ENCODE measurements at regions not wholly inside any gene's neighbourhood (a gene's known extent, or its start where the extent isn't known, plus 50 kb on each side); places are given as distances from the start of the nearest gene placed in this dataset.

DNA sequence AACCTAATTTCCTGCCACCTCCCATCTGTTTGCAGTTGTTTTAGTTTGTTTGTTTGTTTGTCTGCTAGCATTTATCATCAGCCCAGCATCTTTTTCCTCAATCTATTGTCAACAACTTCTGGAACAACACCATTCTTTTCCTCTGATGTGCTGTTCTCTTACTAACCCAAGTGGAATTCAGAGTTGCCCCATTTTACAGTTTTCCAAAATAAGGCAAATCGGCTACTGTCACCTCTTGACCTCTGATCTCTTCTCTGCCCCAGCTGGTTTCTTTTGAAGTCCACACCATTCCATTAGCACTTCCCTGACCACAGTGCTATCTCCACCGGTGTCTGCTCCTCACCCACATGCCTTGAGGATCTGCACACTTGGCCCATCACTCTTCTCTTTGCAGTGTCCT lies 102.4 kb downstream of the EFNB2 start:
- no peak for DNase-seq (ENCODE audit: low spot score in 2 of 2)
- H3K9me3 Mint-ChIP-seq, result no peaks in the 10 kb centered on the region
- H3K27ac Mint-ChIP-seq, result no peak overlapping the region

DNA sequence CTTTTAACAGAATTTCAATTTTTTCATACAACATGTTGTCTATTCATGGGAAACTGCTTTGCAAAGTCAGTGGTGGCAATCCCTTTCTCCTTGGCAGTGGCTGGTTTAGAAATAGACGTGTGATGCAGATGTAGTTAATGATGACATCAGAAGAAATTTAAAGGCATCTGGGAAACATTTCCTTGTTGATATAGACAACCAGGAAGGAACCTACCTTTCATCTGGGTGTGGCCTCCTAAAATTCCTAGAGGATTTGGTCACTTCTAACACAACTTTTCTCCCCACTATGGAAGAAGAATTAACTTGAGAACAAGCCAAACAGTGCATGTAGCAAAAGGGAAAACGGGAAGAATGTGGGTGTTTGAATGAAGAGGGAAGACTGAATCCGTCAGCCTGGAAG lies 102.8 kb downstream of the EFNB2 start:
- no peak overlapping the region for H3K27ac Mint-ChIP-seq
- no peak for DNase-seq (ENCODE audit: low spot score in 2 of 2)
- no peaks in the 10 kb centered on the region for H3K36me3 Mint-ChIP-seq
- ATAC-seq, result no peak
- no peaks in the 10 kb centered on the region for H3K9me3 Mint-ChIP-seq

More for the DNA sequence above, 102.4 kb downstream of the EFNB2 start:
- H3K36me3 Mint-ChIP-seq, result no peaks in the 10 kb centered on the region
- ATAC-seq, result no peak

DNA sequence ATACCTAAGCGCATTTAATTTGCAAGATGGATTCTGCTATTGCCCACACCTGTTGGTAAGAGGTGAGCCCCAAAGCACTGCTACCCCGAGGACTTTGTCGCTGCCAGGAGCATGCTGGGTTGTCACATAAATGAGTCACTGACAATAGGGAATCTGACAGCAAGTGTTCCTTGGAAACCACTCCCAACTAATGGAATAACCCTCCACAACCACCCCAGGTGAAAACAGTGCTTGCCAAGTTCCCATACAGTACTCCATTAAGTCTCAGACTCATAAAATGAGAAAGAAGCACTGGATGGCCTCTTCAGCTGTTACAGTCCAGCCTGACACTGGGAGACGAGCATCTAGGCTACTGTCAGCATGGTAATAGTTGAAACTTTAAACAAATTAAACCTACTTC lies 108.6 kb downstream of the EFNB2 start:
- Mint-ChIP-seq H3K36me3 (no peaks in the 10 kb centered on the region), H3K9me3 (peaks cover 0 to 3% of the 10 kb centered on the region in 2 donors), H3K27ac (no peak overlapping the region)
- no peak for DNase-seq (ENCODE audit: low spot score in 2 of 2)
- ATAC-seq, result no peak

DNA sequence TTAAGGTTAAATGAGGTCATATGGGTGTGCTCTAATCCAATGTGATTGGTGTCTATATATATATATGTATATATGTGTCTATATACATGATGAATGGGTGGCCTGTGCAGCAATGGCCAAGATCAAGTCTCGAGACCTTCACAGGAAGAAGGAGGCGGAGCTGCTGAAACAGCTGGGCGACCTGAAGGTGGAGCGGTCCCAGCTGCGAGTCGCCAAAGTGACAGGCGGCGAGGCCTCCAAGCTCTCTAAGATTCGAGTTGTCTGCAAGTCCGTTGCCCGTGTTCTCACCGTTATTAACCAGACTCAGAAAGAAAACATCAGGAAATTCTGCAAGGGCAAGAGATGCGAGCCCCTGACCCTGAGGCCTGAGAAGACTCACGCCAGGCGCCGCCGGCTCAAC lies 109.8 kb downstream of the EFNB2 start:
- DNase-seq (ENCODE audit: low spot score in 2 of 2) (no peak), ATAC-seq (no peak)
- no peaks in the 10 kb centered on the region for H3K36me3 Mint-ChIP-seq
- no peak overlapping the region for H3K27ac Mint-ChIP-seq
- peaks cover 0 to 3% of the 10 kb centered on the region in 2 donors for H3K9me3 Mint-ChIP-seq

DNA sequence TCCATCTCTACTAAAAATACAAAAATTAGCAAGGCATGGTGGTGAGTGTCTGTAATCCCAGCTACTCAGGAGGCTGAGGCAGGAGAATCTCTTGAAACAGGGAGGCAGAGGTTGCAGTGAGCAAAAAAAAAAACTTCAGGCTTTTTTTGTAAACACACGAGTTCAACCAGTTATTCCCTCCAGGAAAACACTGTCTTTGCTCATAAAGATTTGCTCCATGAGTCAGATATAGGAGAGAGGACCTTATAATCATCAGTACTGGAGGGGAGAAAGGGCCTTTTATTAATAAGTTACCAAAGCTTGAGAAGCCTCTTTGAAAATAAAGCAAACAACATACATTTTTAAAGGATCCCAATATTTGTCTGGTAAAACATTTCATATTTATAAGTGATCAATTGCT lies 110.7 kb downstream of the EFNB2 start:
- peaks cover 0 to 3% of the 10 kb centered on the region in 2 donors for H3K9me3 Mint-ChIP-seq
- no peaks in the 10 kb centered on the region for H3K36me3 Mint-ChIP-seq
- H3K27ac Mint-ChIP-seq, result no peak overlapping the region

DNA sequence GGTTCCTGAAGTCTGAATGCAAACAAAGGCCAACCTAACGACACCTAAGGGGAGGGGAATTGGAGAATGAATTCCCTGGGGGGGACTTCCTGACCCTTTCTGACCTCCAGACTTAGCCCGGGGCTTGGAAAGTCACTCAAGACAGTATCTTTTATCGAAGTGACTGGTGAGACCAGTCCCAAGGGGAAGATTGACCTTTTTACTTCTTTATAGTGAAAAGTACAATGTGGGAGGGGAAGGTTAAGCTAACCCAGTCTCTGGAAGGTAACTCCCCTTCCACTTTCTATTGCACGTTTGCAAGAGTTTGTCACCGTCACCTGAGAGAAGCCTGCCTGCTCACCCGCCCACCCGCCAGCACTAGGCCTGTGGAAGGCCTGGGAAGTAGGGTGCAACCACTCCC lies 111.9 kb downstream of the EFNB2 start:
- no peak for ATAC-seq
- H3K27ac Mint-ChIP-seq, result no peak overlapping the region
- peaks cover 0 to 3% of the 10 kb centered on the region in 2 donors for H3K9me3 Mint-ChIP-seq

More for the DNA sequence above, 110.7 kb downstream of the EFNB2 start:
- no peak for ATAC-seq
- no peak for DNase-seq (ENCODE audit: low spot score in 2 of 2)

DNA sequence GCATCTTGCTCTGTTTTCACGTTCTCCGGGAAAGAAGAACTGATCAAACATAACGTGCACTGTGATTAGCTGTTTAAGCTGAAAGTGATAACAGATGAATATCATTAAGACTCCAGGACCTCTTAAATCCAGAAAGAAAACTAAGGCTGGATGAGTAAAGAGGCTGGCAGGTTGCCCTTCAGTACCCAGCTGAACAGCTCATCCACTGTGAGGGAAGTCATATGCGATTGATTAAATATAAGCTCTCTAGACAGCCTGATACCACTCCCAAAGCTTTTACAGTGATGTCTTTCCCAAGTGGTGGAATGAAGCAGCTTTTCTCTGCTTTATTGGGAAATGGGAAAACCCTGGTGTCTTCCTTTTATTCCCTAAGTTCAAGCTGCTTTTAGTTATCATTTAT lies 116.9 kb downstream of the EFNB2 start:
- no peaks in the 10 kb centered on the region for H3K9me3 Mint-ChIP-seq

More for the DNA sequence above, 111.9 kb downstream of the EFNB2 start:
- H3K36me3 Mint-ChIP-seq, result no peaks in the 10 kb centered on the region
- no peak for DNase-seq (ENCODE audit: low spot score in 2 of 2)

DNA sequence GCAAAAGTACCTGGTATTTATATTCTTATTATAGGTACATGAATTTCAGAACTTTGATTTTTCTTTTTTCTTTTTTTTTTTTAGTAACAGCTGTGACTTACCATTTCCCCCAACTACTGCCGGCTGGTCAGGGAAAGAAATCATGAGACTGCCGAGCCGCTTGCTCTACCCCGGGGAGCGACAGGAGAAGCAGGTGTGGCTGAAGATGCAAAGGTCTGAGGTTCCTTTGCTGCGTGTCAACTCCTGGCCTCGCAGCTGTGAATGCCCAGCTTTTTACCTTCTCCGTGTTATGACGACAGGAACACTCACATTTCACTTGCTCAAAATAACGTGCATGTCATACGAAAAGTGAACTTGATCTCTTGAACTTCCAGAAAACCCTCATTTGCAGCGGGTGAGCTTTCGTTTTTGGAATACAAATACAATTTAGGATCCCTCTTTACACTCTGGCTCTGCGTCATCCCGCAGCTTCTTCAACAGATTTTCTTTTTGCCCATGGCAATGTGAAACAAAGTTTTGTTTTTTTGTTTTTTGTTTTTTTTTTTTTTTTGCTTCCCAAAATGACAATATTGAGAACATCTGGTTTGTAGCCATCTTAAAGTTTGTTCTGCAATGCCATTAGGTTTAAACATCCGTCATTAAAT lies 117.9 kb downstream of the EFNB2 start:
- Mint-ChIP-seq H3K9me3 (no peaks in the 10 kb centered on the region), H3K27ac (no peak overlapping the region), H3K36me3 (no peaks in the 10 kb centered on the region)
- DNase-seq (ENCODE audit: low spot score in 2 of 2), result no peak
- ATAC-seq, result no peak

More for the DNA sequence above, 116.9 kb downstream of the EFNB2 start:
- no peak for DNase-seq (ENCODE audit: low spot score in 2 of 2)
- no peak overlapping the region for H3K27ac Mint-ChIP-seq
- no peak for ATAC-seq
- H3K36me3 Mint-ChIP-seq, result no peaks in the 10 kb centered on the region

DNA sequence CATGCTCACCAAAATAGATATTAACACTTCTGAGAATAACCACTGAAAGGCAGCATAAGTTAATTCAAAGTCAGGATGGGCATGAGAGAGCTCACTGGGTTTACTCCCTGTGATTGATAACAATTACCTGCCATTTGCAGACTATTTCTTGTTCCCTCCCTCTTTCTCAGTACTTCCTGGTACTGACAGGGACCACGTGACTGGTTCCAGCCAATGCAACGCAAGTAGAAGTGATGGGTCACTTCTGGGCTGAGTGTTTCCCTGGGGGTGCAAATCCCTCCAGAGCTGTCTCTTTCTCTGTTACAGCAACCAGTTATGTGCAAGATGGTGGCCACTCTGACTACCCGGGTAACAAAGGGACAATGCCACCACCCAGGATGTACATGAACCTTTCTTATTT lies 118.8 kb downstream of the EFNB2 start:
- DNase-seq (ENCODE audit: low spot score in 2 of 2) (no peak), ATAC-seq (peak in 1 of 2 donors; percentile 18)
- H3K36me3 Mint-ChIP-seq, result no peaks in the 10 kb centered on the region
- H3K9me3 Mint-ChIP-seq, result no peaks in the 10 kb centered on the region
- no peak overlapping the region for H3K27ac Mint-ChIP-seq

DNA sequence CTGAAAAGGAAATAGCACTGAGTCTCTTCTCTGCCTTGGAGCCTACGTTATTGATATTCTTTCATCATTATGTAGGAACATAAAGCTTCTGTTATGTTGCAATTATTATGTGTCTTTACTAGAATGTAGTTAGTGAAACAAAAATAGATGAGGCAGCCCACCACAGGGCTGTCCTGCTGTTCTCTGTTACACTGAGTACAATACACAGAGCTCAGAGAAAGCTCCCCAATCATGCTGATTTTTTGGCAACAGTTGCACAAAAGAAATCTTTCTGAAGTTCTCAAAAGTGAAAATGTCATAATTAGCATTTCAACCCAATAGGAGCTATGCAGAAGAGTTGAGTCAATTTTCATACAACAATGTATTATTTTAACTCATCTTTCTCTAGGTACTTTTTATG lies 119.5 kb downstream of the EFNB2 start:
- Mint-ChIP-seq H3K36me3 (no peaks in the 10 kb centered on the region), H3K27ac (no peak overlapping the region), H3K9me3 (no peaks in the 10 kb centered on the region)
- ATAC-seq (no peak), DNase-seq (ENCODE audit: low spot score in 2 of 2) (no peak)

DNA sequence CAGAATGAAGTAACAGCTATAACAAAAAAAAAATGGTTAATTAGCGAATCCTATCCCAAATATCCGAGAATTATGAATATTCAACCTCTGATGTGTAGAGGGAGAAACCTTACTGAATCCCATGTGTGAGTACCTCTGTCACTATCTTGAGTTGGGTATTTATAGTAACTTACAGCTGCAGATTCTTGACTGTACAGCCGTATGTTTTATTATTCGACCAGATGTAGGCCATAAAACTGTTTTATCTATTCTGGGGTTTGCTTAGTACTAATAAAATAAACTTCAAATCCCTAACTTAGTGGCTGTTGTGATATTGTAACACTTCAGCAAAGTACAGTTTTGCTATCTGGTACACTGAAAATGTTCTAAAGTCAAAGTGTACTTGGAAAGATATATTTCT lies 120.0 kb downstream of the EFNB2 start:
- DNase-seq (ENCODE audit: low spot score in 2 of 2), result no peak
- no peak overlapping the region for H3K27ac Mint-ChIP-seq
- no peaks in the 10 kb centered on the region for H3K9me3 Mint-ChIP-seq
- no peak for ATAC-seq
- no peaks in the 10 kb centered on the region for H3K36me3 Mint-ChIP-seq

DNA sequence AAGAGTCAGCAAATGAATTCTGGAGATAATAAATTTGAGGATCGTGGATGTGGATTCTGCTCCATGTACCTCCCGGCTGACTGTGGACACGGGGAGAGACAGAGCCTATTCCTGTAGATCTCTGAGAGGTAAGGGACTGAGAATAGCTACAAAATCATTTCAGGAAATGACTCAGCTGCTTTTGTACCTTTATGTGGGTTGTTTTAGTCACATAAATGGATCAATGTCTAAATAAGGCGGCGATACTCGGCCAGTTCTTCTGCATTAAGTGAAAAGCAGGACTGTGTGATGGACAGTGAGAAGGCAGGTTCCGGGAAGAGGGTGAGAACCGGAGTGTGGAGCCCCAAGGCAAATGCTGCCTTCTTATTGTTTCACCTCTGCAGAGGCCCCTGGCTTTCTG lies 128.1 kb downstream of the EFNB2 start:
- peak in 1 of 2 donors; percentile 85 for ATAC-seq
- Mint-ChIP-seq H3K27ac (no peak overlapping the region), H3K9me3 (no peaks in the 10 kb centered on the region), H3K36me3 (no peaks in the 10 kb centered on the region)
- no peak for DNase-seq (ENCODE audit: low spot score in 2 of 2)

DNA sequence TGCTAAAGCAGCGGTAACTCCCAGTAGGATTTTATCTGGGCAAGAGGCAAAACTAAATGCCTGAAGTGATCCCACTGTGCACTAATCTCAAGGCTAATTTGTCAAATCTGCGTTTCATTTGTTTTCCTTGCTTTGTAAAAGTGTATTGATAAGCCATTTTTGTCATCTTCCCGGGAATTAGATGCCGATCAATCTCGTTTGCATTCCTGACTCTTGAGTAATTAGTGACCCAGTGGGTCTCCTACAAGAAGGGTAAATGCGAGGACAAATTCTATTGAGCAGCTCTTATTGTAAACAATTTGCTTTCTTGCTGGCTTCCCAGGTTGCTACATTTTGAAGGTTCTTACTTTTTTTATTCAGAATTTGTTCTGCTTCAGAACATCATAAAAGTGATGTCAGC lies 129.7 kb downstream of the EFNB2 start:
- Mint-ChIP-seq H3K9me3 (no peaks in the 10 kb centered on the region), H3K27ac (no peak overlapping the region), H3K36me3 (no peaks in the 10 kb centered on the region)
- DNase-seq (ENCODE audit: low spot score in 2 of 2) (no peak), ATAC-seq (no peak)

DNA sequence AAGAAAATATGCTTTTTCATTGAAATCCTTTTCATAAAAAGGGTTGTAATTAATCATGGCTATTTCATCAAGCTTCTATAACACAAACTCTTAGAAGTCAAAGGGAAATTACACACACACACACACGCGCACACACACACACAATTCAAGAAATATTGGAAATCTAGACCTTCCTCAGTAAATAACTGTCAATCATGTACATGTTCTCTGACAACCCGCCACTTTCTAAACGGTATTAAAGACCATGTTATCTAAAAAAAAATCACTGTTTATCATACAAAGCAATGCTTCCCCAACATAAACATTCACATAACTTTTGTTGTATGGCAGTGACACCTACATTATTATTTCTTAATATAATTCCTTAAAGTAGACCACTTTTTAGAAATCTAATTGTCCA lies 132.2 kb downstream of the EFNB2 start:
- Mint-ChIP-seq H3K36me3 (no peaks in the 10 kb centered on the region), H3K9me3 (no peaks in the 10 kb centered on the region), H3K27ac (no peak overlapping the region)
- DNase-seq (ENCODE audit: low spot score in 2 of 2) (no peak), ATAC-seq (no peak)

DNA sequence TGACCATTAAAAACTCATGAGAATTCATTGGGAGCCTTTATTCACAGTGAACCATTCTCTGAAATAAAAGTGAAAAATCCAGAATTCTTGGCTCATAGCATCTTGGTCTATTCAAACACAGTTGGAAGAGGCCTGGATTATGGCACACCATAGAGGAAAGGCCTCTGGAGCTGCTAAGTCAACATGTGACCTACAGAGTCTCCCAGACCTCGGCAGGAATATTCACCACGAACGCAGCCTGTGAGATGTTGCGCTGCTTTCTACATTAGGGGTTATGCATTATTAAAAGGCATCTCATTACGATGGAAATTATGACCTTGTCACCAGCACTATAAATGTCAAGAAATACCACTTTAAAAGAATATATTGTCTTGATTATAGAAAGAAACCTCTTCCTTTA lies 132.6 kb downstream of the EFNB2 start:
- no peak overlapping the region for H3K27ac Mint-ChIP-seq

DNA sequence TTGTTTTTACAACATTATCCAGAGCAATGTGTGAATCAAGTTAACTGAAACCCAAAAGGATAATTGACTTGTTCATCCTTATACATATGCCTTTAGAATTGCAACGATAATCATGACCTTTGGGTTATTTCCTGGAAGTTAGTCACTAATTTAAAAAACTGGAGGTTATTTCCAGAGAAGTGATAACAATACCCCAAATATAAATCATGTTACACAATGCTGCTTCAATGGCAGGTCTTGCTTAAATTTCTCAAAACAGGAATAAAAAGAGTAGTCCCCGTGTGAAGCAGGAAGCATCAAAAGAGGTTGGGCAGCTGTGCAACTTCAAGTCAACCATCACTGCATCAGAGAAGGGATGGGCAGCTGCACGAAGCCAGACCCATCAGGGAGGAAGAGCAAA lies 134.4 kb downstream of the EFNB2 start:
- no peak overlapping the region for H3K27ac Mint-ChIP-seq
- DNase-seq (ENCODE audit: low spot score in 2 of 2) (no peak), ATAC-seq (no peak)
- no peaks in the 10 kb centered on the region for H3K9me3 Mint-ChIP-seq
- no peaks in the 10 kb centered on the region for H3K36me3 Mint-ChIP-seq

More for the DNA sequence above, 132.6 kb downstream of the EFNB2 start:
- no peak for DNase-seq (ENCODE audit: low spot score in 2 of 2)
- ATAC-seq, result no peak
- Mint-ChIP-seq H3K36me3 (no peaks in the 10 kb centered on the region), H3K9me3 (no peaks in the 10 kb centered on the region)

DNA sequence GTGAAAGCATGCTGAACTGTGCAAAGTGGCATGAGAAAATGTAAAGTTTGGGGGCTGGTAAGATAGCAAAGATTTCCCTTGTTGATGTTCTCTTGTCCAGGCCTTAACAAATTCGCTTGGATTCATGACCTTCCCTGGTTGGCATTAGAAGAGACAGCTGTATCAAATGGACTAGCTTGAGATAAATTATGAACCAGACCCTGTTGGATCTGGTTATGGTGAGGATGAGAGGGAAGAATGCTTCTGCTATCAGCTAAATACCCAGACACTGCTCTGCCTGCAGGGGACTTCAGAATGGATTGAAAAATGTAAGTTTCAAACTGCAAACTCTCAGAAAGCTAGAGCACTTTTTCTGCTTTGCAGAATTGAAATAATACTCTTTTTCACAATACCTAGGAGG lies 135.2 kb downstream of the EFNB2 start:
- no peak for ATAC-seq
- H3K9me3 Mint-ChIP-seq, result no peaks in the 10 kb centered on the region
- no peak overlapping the region for H3K27ac Mint-ChIP-seq
- H3K36me3 Mint-ChIP-seq, result no peaks in the 10 kb centered on the region
- DNase-seq (ENCODE audit: low spot score in 2 of 2), result no peak

DNA sequence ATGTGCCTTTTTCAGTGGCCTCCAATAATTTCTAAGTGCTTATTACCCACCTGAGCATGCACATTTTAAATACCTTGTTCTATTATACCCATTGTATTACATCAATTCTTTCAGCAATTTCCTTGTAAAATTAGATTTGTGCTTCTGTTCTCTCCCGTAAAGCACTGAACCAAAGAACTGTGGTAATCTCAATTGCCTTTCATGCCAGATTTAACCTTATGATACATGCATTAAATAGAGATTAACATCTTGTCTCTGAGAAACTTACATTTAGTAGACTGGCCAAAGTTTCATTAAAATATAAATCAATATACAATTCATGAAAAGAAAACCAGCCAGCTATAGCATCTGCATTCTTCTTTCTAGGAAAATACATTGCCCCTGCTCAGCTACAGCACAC lies 137.2 kb downstream of the EFNB2 start:
- ATAC-seq, result no peak
- H3K27ac Mint-ChIP-seq, result no peak overlapping the region

DNA sequence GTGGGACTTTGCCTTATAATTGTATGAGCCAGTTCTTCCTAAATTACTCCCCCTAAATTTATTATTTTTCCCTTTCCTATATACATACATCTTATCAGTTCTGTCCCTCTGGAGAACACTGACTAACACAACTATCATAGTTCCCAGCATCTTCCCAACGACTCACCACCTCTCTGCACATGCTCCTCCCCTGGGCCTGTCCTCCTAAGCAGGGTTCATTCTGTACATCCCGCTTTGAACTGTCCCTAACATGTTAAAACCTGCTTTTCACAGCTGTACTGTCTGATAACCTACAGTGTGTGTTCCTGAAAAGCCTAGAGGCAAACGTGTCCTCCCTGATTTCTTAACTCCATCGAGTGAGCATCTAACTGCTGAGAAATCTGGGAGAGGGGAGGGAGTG lies 141.7 kb downstream of the EFNB2 start:
- H3K36me3 Mint-ChIP-seq, result no peaks in the 10 kb centered on the region
- H3K9me3 Mint-ChIP-seq, result no peaks in the 10 kb centered on the region
- H3K27ac Mint-ChIP-seq, result no peak overlapping the region
- no peak for DNase-seq (ENCODE audit: low spot score in 2 of 2)
- no peak for ATAC-seq

More for the DNA sequence above, 137.2 kb downstream of the EFNB2 start:
- H3K36me3 Mint-ChIP-seq, result no peaks in the 10 kb centered on the region
- no peak for DNase-seq (ENCODE audit: low spot score in 2 of 2)
- H3K9me3 Mint-ChIP-seq, result no peaks in the 10 kb centered on the region

All from activated naive CD4-positive, alpha-beta T cell treated with anti-CD3 and anti-CD28 coated beads, Interleukin-2, amount 50 U/mL, for 72 hours (primary cell).